Kidney epithelial cell (primary cell): ENCODE measurements at regions not wholly inside any gene's neighbourhood (a gene's known extent, or its start where the extent isn't known, plus 50 kb on each side); places are given as distances from the start of the nearest gene placed in this dataset.

Experiments
- DNase-seq: peaks from one replicate; pipeline ENCODE4 v3.0.0-alpha.2; 2010; ENCODE audit warnings: low read depth
- H3K27me3 ChIP-seq: 2 replicates; pipeline ENCODE4 v1.6.0; 2011; ENCODE audit warnings: low read length; ENCODE audit not compliant: control insufficient read depth, insufficient read depth
- H3K36me3 ChIP-seq: 2 replicates; pipeline ENCODE4 v1.5.1; 2011; ENCODE audit warnings: low read length; ENCODE audit not compliant: control insufficient read depth, insufficient read depth
- H3K4me3 ChIP-seq: 2 replicates; pipeline ENCODE4 v1.5.1; 2011; ENCODE audit warnings: low read depth, mild to moderate bottlenecking, control low read depth, low read length
- CTCF ChIP-seq: IDR thresholded peaks from 2 replicates; pipeline ENCODE4 v1.5.1; 2011; ENCODE audit warnings: mild to moderate bottlenecking, moderate library complexity, low read length, control low read depth, inconsistent platforms; ENCODE audit not compliant: insufficient read depth, poor library complexity, severe bottlenecking

GRCh38 chr4:159545556-159545955, 442.7 kb downstream of the RAPGEF2 start:
- Histone ChIP-seq H3K27me3 (no peaks in the 10 kb centered on the region), H3K4me3 (no peak overlapping the region), H3K36me3 (no peaks in the 10 kb centered on the region)
- no peak for DNase-seq
- TF ChIP-seq CTCF, result no peak

GRCh38 chr4:159547645-159548308, 444.9 kb downstream of the RAPGEF2 start:
- TF ChIP-seq CTCF, result no peak
- no peaks in the 10 kb centered on the region for H3K36me3 ChIP-seq
- H3K4me3 ChIP-seq, result no peak overlapping the region
- no peaks in the 10 kb centered on the region for H3K27me3 ChIP-seq
- no peak for DNase-seq

DNA sequence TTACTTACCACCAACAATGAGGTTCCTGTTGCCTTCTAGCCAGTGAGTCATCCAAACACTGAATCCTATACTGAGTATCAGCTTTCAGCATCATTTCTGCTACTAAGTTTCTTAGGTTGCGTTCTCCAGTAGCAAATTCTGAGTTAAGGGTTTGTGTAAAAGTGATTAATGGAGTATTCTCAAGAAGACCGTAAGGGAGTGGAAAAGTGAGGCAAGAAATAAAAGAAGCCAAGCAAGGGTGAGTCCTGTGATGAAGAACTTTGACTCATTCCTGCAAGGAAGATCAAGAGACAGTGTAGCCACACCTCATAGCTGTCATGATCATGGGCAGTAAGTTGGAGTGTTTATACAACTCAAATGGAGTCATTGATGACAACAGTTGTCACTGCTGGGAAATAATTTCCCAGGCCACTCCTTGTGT, 446.2 kb downstream of the RAPGEF2 start:
- no peak for TF ChIP-seq CTCF
- Histone ChIP-seq H3K4me3 (no peak overlapping the region), H3K27me3 (no peaks in the 10 kb centered on the region), H3K36me3 (no peaks in the 10 kb centered on the region)
- DNase-seq, result no peak

- TF ChIP-seq CTCF, result no peak
- no peak for DNase-seq
- H3K4me3 ChIP-seq, result no peak overlapping the region
- H3K36me3 ChIP-seq, result no peaks in the 10 kb centered on the region
- no peaks in the 10 kb centered on the region for H3K27me3 ChIP-seq
Observed at GRCh38 chr4:159551281-159551680, 448.4 kb downstream of the RAPGEF2 start.

GRCh38 chr4:159552979-159553768, 450.3 kb downstream of the RAPGEF2 start:
- no peak for DNase-seq
- TF ChIP-seq CTCF, result no peak
- no peaks in the 10 kb centered on the region for H3K27me3 ChIP-seq
- H3K36me3 ChIP-seq, result no peaks in the 10 kb centered on the region
- H3K4me3 ChIP-seq, result no peak overlapping the region
